OCI-LY1 (cell line): ENCODE measurements at regions not wholly inside any gene's neighbourhood (a gene's known extent, or its start where the extent isn't known, plus 50 kb on each side); places are given as distances from the start of the nearest gene placed in this dataset.

Experiments used
- CTCF ChIP-seq: fragments of 200-600 bp; sonication (generic), shearing (Covaris generic); IDR thresholded peaks from 2 replicates; pipeline ENCODE4 v1.5.1; 2017; ENCODE audit warnings: mild to moderate bottlenecking, antibody characterized with exemption, low read length, moderate library complexity, mixed read lengths
- EZH2 ChIP-seq: fragments of 200-600 bp; sonication (generic), shearing (Covaris generic); IDR thresholded peaks from 2 replicates; pipeline ENCODE4 v1.8.0; 2017; ENCODE audit warnings: borderline replicate concordance, mixed run types, mild to moderate bottlenecking, antibody characterized with exemption, low read length, moderate library complexity, mixed read lengths

- TF ChIP-seq CTCF (no peak), EZH2 (no peak)
These were observed 81.1 kb downstream of the UFM1 start for GRCh38 chr13:38430796-38431195.
